NT2/D1 (cell line): ENCODE measurements at regions not wholly inside any gene's neighbourhood (a gene's known extent, or its start where the extent isn't known, plus 50 kb on each side); places are given as distances from the start of the nearest gene placed in this dataset.

Source experiments
- YY1 ChIP-seq: IDR thresholded peaks from 2 replicates; pipeline ENCODE4 v1.6.1; 2011; ENCODE audit not compliant: insufficient read length, insufficient read depth
- ZNF274 ChIP-seq: IDR thresholded peaks from 2 replicates; pipeline ENCODE4 v1.6.1; 2011; ENCODE audit warnings: mild to moderate bottlenecking, low read depth, low read length

DNA sequence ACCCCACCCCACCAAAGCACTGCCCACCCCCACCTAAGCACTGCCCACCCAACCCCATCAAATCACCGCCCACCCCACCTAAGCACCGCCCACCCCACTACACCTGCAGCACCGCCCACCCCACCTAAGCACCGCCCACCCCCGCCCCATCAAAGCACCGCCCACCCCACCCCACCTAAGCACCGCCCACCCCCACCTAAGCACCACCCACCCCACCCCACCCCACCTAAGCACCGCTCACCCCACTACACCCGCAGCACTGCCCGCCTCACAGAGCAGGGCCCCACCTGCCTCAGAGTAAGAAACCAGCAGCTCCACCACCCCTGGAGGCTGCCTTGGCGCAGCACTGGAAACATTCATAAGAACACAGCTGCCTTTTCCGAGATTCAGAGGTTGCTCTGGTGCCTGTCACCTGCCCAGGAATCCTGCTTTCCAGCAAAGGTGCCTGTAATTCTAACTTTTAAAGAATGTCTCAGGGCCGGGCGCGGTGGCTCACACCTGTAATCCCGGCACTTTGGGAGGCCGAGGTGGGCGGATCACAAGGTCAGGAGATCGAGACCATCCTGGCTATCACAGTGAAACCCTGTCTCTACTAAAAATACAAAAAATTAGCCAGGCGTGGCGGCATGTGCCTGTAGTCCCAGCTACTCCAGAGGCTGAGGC, 148.2 kb downstream of the BMP7 start:
- TF ChIP-seq ZNF274 = no peak
- TF ChIP-seq YY1 = no peak
